Omental fat pad (tissue), 3 donors: ENCODE measurements at regions not wholly inside any gene's neighbourhood (a gene's known extent, or its start where the extent isn't known, plus 50 kb on each side); places are given as distances from the start of the nearest gene placed in this dataset.

ENCODE experiments used
- ATAC-seq: fragments of 150-250 bp; one replicate; pipeline ENCODE4 v1.9.1; 2016; ENCODE audit warnings: mild to moderate bottlenecking, moderate library complexity; ENCODE audit not compliant: low FRiP score
- DNase-seq: peaks from one replicate; pipeline ENCODE4 v3.0.0-alpha.2; 2019; ENCODE audit warnings: low spot score
- CTCF ChIP-seq, 3 donors: fragments of 450-650 bp; IDR thresholded peaks; one replicate each; pipeline ENCODE4 v1.5.1; 2016 to 2017; ENCODE audit warnings: antibody characterized with exemption in 3 of 3, mild to moderate bottlenecking in 3 of 3, moderate library complexity in 2 of 3

GRCh38 chr10:2754943-2755342, 312.4 kb upstream of the PFKP start:
- no peak for DNase-seq
- ATAC-seq: no peak
- TF ChIP-seq CTCF (IDR thresholded peaks at IDR 0.05): no peak

GRCh38 chr10:2748287-2748686, 319.1 kb upstream of the PFKP start:
- DNase-seq: no peak
- TF ChIP-seq CTCF (IDR thresholded peaks at IDR 0.05): no peak
- no peak for ATAC-seq

- no peak for DNase-seq
- ATAC-seq: no peak
- no peak for TF ChIP-seq CTCF (IDR thresholded peaks at IDR 0.05)
These were observed 320.7 kb upstream of the PFKP start for GRCh38 chr10:2746638-2747037.

GRCh38 chr10:2745666-2746065, 321.7 kb upstream of the PFKP start:
- no peak for ATAC-seq
- no peak for DNase-seq
- TF ChIP-seq CTCF (IDR thresholded peaks at IDR 0.05): no peak

GRCh38 chr10:2744547-2745200, 322.7 kb upstream of the PFKP start:
- ATAC-seq: no peak
- no peak for TF ChIP-seq CTCF (IDR thresholded peaks at IDR 0.05)
- no peak for DNase-seq

DNA sequence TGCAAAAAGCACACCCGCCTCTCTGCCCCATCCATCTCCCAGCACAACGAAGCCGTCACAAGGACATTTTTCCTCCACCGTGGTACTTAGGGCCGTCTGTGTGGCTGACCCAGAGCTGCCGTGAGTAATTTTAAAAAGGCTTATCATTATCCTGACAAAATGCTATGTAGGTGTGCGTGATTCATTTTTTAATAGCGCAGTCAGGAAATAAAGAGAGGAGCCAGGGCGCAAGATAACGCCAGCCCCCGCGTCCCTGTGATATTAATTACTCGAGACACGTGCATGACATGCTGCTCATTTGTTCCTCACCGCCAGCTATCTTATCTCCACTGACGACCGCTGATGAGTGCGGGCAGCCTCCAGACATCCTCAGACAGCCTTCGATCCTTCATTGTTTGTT, 332.7 kb upstream of the PFKP start:
- no peak for DNase-seq
- ATAC-seq: no peak
- no peak for TF ChIP-seq CTCF (IDR thresholded peaks at IDR 0.05)

DNA sequence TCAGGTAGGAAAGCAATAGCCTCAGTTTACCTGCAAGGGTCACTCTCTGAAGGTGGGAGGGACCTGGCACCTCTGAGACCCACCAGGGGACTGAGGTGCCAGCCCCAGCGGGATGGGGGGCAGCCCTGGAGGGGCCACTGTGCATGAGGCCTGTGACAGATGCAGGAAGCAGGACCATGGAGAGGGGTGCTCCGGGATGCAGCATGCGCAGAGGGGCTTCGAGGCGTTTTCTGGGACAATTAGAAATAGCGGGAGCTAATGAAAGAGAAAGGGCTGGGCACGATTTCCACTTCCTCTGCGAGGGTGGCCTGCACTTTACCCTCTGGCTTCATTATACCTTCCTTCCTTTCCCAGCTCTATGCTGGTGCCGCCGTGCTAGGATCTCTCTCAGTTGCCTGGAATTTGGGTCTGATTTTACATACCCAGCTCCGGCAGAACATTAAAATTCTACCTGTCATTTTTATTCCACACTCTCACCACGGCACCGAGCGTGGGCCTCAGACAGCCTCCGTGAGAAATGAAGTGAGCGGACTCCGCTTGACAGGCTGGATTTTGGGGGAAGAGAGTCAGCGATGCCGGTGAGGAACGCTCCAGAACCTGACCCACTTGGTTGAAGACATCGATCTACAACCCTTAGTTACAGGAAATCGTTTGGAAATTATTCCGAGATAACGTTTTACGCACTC, 333.9 kb upstream of the PFKP start:
- TF ChIP-seq CTCF (IDR thresholded peaks at IDR 0.05): no peak
- ATAC-seq (no peak), DNase-seq (no peak)
